Sigmoid colon (tissue), 6 donors: ENCODE measurements at regions not wholly inside any gene's neighbourhood (a gene's known extent, or its start where the extent isn't known, plus 50 kb on each side); places are given as distances from the start of the nearest gene placed in this dataset.

Experiments used
- DNase-seq: peaks from one replicate; pipeline ENCODE4 v3.0.0-alpha.2; 2019
- H3K27ac ChIP-seq, 4 donors: fragments of 200-600 bp; sonication (generic); one replicate each; pipeline ENCODE4 v1.5.1; 2016 to 2019; ENCODE audit warnings: mild to moderate bottlenecking in 1 of 4
- H3K27me3 ChIP-seq, 3 donors: fragments of 200-600 bp; sonication (generic); one replicate each; pipeline ENCODE4 v1.5.1; 2019; ENCODE audit warnings: mild to moderate bottlenecking in 1 of 3
- H3K36me3 ChIP-seq, 4 donors: fragments of 200-600 bp; sonication (generic); one replicate each; pipeline ENCODE4 v1.5.1; 2016 to 2019
- H3K4me1 ChIP-seq, 4 donors: fragments of 200-600 bp; sonication (generic); one replicate each; pipeline ENCODE4 v1.5.1; 2017 to 2019
- H3K4me3 ChIP-seq, 4 donors: fragments of 200-600 bp; sonication (generic); one replicate each; pipeline ENCODE4 v1.5.1; 2017 to 2019; ENCODE audit warnings: mild to moderate bottlenecking in 2 of 4, moderate library complexity in 1 of 4
- H3K9me3 ChIP-seq, 4 donors: fragments of 200-600 bp in 3 of 4; sonication (generic) in 3 of 4; one replicate each; pipeline versions ENCODE4 v1.5.1 to v1.6.1; 2013 to 2019
- EP300 ChIP-seq, 4 donors: sonication (generic); formaldehyde crosslinking; IDR thresholded peaks; one replicate each; pipeline ENCODE4 v1.6.1; 2017; ENCODE audit warnings: antibody characterized with exemption in 4 of 4
- POLR2A ChIP-seq, 2 donors: fragments of 450-650 bp; IDR thresholded peaks; one replicate each; pipeline ENCODE4 v1.6.1; 2016; ENCODE audit warnings: antibody characterized with exemption in 2 of 2, mild to moderate bottlenecking in 2 of 2, moderate library complexity in 2 of 2
- POLR2AphosphoS5 ChIP-seq, 4 donors: sonication (generic); formaldehyde crosslinking; IDR thresholded peaks; one replicate each; pipeline ENCODE4 v1.6.1; 2017; ENCODE audit warnings: antibody characterized with exemption in 4 of 4
- WGBS, 2 donors: extraction: QIAGEN DNeasy Blood & Tissue Kit; methylation state at CpG; one replicate each; pipeline ENCODE4 v1.1.7; 2013; 5-methylcytosine and 5-hydroxymethylcytosine counted together
- intact Hi-C: fragments of 100-400 bp; cut with DNase I; formaldehyde crosslinking; loops from one replicate; pipeline ENCODE4 v1.15.1; 2023
- TF ChIP-seq, protein P1 (sequence below), 4 experiments: fragments of 450-650 bp in 3 of 4; fragments of 200-600 bp in 1 of 4; IDR thresholded peaks; one replicate each; pipeline ENCODE4 v1.5.1; 2016 to 2019; ENCODE audit warnings: antibody characterized with exemption in 4 of 4, mild to moderate bottlenecking in 3 of 4, moderate library complexity in 2 of 4
- donor health status: healthy with polysubstance abuse.
- donor health status: healthy.

DNA sequence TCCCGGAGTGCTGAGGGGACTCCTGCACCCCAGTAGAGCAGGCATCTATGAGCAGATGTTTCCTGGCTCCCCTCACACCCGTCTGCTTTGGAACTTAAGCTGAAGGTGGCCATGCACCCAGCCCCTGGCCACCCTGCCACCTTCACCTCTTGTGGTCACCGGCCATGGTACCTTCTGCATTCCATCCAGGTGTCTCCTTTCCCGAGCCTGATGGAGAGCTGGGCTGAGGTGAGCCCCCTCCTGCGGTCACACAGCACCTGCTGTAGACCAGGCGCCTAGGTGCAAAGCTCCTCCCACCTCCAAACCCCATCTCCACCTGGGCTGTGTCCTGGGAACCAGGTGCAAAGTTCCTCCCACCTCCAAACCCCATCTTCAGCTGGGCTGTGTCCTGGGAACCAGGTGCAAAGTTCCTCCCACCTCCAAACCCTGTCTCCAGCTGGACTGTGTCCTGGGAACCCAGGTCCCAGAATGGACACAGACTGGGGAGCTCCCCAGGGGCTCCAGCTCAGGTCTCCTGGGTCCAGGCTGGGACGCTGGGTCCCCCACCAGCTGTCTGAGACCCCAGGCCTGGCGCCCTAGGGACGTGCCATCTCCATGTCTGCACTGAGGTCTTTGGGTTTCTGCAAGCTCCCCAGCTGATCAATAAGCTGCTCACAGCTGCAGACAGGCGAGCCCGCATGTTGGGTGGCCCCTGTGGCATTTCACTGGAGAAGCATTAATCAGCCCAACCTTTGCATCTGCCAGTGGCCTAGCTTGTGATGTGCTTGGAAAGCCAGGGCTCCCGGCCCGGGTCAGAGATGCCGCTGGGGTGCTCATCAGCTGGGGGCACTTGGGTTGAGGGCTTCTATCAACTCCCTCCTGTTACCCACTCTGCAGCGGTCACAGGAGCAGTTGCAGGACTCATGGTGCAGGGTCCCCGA lies 61.2 kb upstream of the INPP5A start:
- 70 to 80% methylated on average over 16 of the region's 16 CpGs for WGBS, 2 donors

DNA sequence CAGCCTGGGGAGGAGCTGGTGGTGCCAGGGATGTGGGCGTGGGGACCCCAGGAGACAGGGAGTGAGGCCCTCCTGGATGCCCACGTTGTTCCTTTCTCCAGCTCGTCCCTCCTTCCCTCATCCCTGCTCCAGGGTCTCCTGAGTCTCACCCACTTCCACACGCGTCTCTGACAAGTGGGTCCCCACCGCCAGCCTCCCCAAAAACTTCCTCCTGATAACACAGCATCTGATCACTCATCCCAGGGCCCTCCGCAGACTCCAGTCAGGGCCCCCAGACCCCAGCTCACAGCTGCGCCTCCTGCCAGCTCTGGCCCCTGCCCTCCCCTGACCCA lies 60.6 kb upstream of the INPP5A start:
- no peaks in the 10 kb centered on the region for H3K9me3 ChIP-seq
- no peaks in the 10 kb centered on the region for H3K27me3 ChIP-seq
- DNase-seq = no peak
- TF ChIP-seq POLR2A (IDR thresholded peaks at IDR 0.05) = no peak
- TF ChIP-seq EP300 (IDR thresholded peaks at IDR 0.05) = no peak
- no peak for TF ChIP-seq POLR2AphosphoS5 (IDR thresholded peaks at IDR 0.05)
- TF ChIP-seq, protein P1, sequence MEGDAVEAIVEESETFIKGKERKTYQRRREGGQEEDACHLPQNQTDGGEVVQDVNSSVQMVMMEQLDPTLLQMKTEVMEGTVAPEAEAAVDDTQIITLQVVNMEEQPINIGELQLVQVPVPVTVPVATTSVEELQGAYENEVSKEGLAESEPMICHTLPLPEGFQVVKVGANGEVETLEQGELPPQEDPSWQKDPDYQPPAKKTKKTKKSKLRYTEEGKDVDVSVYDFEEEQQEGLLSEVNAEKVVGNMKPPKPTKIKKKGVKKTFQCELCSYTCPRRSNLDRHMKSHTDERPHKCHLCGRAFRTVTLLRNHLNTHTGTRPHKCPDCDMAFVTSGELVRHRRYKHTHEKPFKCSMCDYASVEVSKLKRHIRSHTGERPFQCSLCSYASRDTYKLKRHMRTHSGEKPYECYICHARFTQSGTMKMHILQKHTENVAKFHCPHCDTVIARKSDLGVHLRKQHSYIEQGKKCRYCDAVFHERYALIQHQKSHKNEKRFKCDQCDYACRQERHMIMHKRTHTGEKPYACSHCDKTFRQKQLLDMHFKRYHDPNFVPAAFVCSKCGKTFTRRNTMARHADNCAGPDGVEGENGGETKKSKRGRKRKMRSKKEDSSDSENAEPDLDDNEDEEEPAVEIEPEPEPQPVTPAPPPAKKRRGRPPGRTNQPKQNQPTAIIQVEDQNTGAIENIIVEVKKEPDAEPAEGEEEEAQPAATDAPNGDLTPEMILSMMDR (IDR thresholded peaks at IDR 0.05) = no peak
- WGBS, 2 donors = 79 to 87% methylated on average over 8 of the region's 8 CpGs
- intact Hi-C loops = no loop called here
- H3K4me1 ChIP-seq = peaks cover 0 to 6% (median 0%) of the 10 kb centered on the region in 4 donors
- H3K4me3 ChIP-seq = no peak overlapping the region
- H3K27ac ChIP-seq = no peak overlapping the region
- no peaks in the 10 kb centered on the region for H3K36me3 ChIP-seq

More for the DNA sequence above, 61.2 kb upstream of the INPP5A start:
- intact Hi-C loops = no loop called here
- H3K9me3 ChIP-seq = no peaks in the 10 kb centered on the region
- no peaks in the 10 kb centered on the region for H3K27me3 ChIP-seq
- H3K4me3 ChIP-seq = no peak overlapping the region
- peaks cover 0 to 6% (median 0%) of the 10 kb centered on the region in 4 donors for H3K4me1 ChIP-seq
- DNase-seq = peak; percentile 65
- TF ChIP-seq POLR2A (IDR thresholded peaks at IDR 0.05) = no peak
- no peak for TF ChIP-seq EP300 (IDR thresholded peaks at IDR 0.05)
- TF ChIP-seq POLR2AphosphoS5 (IDR thresholded peaks at IDR 0.05) = no peak
- TF ChIP-seq, protein P1 (IDR thresholded peaks at IDR 0.05) = no peak
- H3K27ac ChIP-seq = no peak overlapping the region
- H3K36me3 ChIP-seq = no peaks in the 10 kb centered on the region

DNA sequence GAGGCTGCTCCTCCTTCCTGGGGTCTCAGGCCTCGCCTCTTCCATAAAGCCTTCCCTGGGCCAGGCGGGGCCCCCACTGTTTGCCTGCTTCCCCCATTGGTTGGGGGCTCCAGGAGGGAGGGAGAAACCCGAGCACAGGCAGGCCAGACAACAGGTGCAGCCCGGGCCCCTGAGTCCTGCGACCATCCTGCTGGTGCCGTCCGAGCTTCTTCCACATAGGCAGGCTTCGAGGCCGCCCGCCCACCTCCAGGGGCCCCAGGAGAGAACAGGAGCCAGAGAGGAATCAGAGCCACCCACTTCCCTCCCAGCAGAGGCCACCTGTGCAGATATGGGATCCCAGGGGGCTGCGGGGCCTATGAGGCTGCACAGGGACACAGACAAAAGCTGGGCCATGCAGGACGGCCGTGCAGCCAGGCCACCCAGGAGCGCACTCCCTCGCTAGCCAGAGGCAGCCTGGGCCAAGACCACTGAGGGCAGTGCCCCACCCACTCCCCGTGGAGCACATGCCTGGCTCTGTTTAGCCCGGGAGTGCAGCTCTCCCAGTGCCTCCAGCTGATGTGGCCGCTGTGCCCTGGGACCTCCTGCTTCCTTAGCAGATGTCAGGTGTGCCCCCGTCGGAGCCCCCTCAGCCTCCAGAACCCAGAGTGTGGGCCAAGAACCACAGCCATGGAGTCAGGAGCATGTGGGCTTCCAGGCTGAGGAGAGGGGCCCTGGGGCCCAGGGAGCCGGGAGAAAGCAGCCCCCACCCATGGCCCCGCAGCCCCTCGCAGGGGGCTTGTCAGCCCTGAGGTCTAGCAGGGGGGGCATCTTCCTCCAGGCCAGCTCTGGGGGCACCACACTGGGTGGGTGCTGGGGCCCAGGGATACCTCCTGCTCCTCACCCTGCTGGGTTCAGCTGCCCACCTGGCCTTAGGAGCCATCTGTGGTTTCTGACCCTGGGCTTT lies 59.9 kb upstream of the INPP5A start:
- peak; percentile 64 for DNase-seq
- no peaks in the 10 kb centered on the region for H3K27me3 ChIP-seq
- no peaks in the 10 kb centered on the region for H3K36me3 ChIP-seq
- 80 to 83% methylated on average over 23 of the region's 23 CpGs for WGBS, 2 donors
- TF ChIP-seq POLR2AphosphoS5 (IDR thresholded peaks at IDR 0.05) (no peak), EP300 (IDR thresholded peaks at IDR 0.05) (no peak), POLR2A (IDR thresholded peaks at IDR 0.05) (no peak)
- TF ChIP-seq, protein P1 (IDR thresholded peaks at IDR 0.05) = no peak
- no peak overlapping the region for H3K27ac ChIP-seq
- no peak overlapping the region for H3K4me3 ChIP-seq
- H3K4me1 ChIP-seq = peaks cover 0 to 6% (median 0%) of the 10 kb centered on the region in 4 donors
- no peaks in the 10 kb centered on the region for H3K9me3 ChIP-seq
- intact Hi-C loops = no loop called here

DNA sequence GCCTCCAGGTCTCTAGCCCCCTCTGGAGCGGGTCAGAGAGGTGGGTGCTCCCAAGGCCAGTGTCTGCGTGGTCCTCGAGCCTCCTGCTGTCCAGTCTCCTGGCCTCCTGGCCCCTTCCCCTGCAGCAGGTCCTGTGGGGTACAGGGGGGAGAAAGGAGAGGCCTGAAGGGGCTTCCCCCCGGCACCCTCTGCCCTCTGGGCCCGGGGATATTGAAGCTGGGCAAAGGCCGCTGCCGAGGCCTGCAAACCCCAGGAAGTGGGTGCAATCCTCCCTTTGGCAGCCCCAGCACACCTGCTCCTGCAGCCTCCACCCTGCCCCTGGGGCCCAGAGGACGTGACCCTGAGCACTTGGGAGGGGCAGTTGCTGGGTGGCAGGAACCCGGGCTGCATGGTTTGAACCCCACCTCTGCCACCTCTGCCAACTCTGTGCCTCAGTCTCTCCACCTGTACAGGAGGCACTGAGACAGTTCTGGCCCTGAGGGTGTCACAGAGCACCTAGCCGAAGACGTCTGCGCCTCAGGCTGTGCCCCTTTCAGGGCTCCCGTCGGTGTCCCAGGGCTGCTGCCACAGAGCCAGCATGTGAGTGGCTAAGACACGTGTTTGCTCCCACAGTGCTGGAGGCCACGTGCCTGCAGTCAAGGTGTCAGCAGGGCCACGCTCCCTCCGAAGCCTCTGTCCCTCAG lies 59.1 kb upstream of the INPP5A start:
- H3K27me3 ChIP-seq = no peaks in the 10 kb centered on the region
- DNase-seq = peak; percentile 58
- intact Hi-C loops = no loop called here
- H3K4me1 ChIP-seq = peaks cover 0 to 11% (median 0%) of the 10 kb centered on the region in 4 donors
- no peaks in the 10 kb centered on the region for H3K9me3 ChIP-seq
- H3K27ac ChIP-seq = no peak overlapping the region
- H3K36me3 ChIP-seq = no peaks in the 10 kb centered on the region
- TF ChIP-seq EP300 (IDR thresholded peaks at IDR 0.05) (no peak), POLR2A (IDR thresholded peaks at IDR 0.05) (no peak), POLR2AphosphoS5 (IDR thresholded peaks at IDR 0.05) (no peak)
- TF ChIP-seq, protein P1 (IDR thresholded peaks at IDR 0.05) = no peak
- 53 to 71% methylated on average over 18 of the region's 18 CpGs for WGBS, 2 donors
- H3K4me3 ChIP-seq = no peak overlapping the region
